DND-41 (cell line): ENCODE measurements at regions not wholly inside any gene's neighbourhood (a gene's known extent, or its start where the extent isn't known, plus 50 kb on each side); places are given as distances from the start of the nearest gene placed in this dataset.

Experiments
- ATAC-seq: fragments of 200-7000 bp; cut with Tn5 transposase; 3 replicates; pipeline ENCODE4 v1.9.1; 2021; ENCODE audit warnings: low read depth; ENCODE audit not compliant: insufficient read depth
- DNase-seq: peaks from one replicate; pipeline ENCODE4 v3.0.0-alpha.2; 2020
- H2AFZ ChIP-seq: 2 replicates; pipeline ENCODE4 v1.6.0; 2012; ENCODE audit warnings: low read depth, low read length
- H3K27ac ChIP-seq: 2 replicates; pipeline ENCODE4 v1.5.1; 2012; ENCODE audit warnings: low read length, inconsistent platforms
- H3K27me3 ChIP-seq: fragments of 200-600 bp; sonication (generic); 2 replicates; pipeline ENCODE4 v1.6.0; 2012; ENCODE audit warnings: low read length, mild to moderate bottlenecking, inconsistent platforms; ENCODE audit not compliant: insufficient read depth, poor library complexity
- H3K36me3 ChIP-seq: 2 replicates; pipeline ENCODE4 v1.5.1; 2012; ENCODE audit warnings: low read length, inconsistent platforms; ENCODE audit not compliant: insufficient read depth
- H3K4me1 ChIP-seq: 2 replicates; pipeline ENCODE4 v1.5.1; 2012; ENCODE audit warnings: mild to moderate bottlenecking, low read length; ENCODE audit not compliant: insufficient read depth
- H3K4me2 ChIP-seq: 2 replicates; pipeline ENCODE4 v1.6.0; 2012; ENCODE audit warnings: mild to moderate bottlenecking, moderate library complexity, low read length, inconsistent platforms; ENCODE audit not compliant: insufficient read depth
- H3K4me3 ChIP-seq, 2 experiments: fragments of 200-600 bp in 1 of 2; shearing (Covaris generic) in 1 of 2; 2 replicates each; pipeline ENCODE4 v1.5.1; 2012 to 2016; ENCODE audit warnings: inconsistent platforms in 2 of 2, low read length in 2 of 2, mild to moderate bottlenecking in 2 of 2, low read depth in 1 of 2, moderate library complexity in 1 of 2
- H3K79me2 ChIP-seq: 2 replicates; pipeline ENCODE4 v1.6.0; 2012; ENCODE audit warnings: low read length, inconsistent platforms; ENCODE audit not compliant: insufficient read depth
- H3K9ac ChIP-seq: 2 replicates; pipeline ENCODE4 v1.6.0; 2012; ENCODE audit warnings: low read depth, mild to moderate bottlenecking, inconsistent platforms, low read length, moderate library complexity
- H3K9me3 ChIP-seq: 2 replicates; pipeline ENCODE4 v1.5.1; 2012; ENCODE audit warnings: low read length, moderate library complexity, mild to moderate bottlenecking, inconsistent platforms; ENCODE audit not compliant: insufficient read depth, severe bottlenecking
- H4K20me1 ChIP-seq: 2 replicates; pipeline ENCODE4 v1.6.0; 2012; ENCODE audit warnings: low read length; ENCODE audit not compliant: insufficient read depth
- CTCF ChIP-seq: IDR thresholded peaks from 2 replicates; pipeline ENCODE4 v1.5.1; 2012; ENCODE audit warnings: borderline replicate concordance, low read length, moderate library complexity, mild to moderate bottlenecking; ENCODE audit not compliant: poor library complexity, severe bottlenecking; ENCODE audit errors: extremely low read depth
- EZH2 ChIP-seq: IDR thresholded peaks from 3 replicates; pipeline ENCODE4 v1.6.1; 2012; ENCODE audit warnings: borderline replicate concordance, low read depth, mild to moderate bottlenecking, moderate library complexity, low read length, inconsistent platforms; ENCODE audit not compliant: severe bottlenecking

- ATAC-seq (no peak), DNase-seq (no peak)
- no peak overlapping the region for H3K9ac ChIP-seq
- H3K27ac ChIP-seq = no peak overlapping the region
- H3K9me3 ChIP-seq = no peaks in the 10 kb centered on the region
- peaks cover 29% of the 10 kb centered on the region for H3K4me1 ChIP-seq
- peaks cover 74% of the 10 kb centered on the region; the same call in 1 of the 2 replicates for H4K20me1 ChIP-seq
- H3K27me3 ChIP-seq = no peaks in the 10 kb centered on the region
- peaks cover 100% of the 10 kb centered on the region for H3K79me2 ChIP-seq
- no peak overlapping the region for H3K4me3 ChIP-seq
- H2AFZ ChIP-seq = no peak overlapping the region
- H3K36me3 ChIP-seq = peaks cover 26% of the 10 kb centered on the region
- TF ChIP-seq EZH2 (no peak), CTCF (no peak)
- no peak overlapping the region for H3K4me2 ChIP-seq
Observed at GRCh38 chr3:72440491-72440890, 407.8 kb downstream of the SHQ1 start.

DNA sequence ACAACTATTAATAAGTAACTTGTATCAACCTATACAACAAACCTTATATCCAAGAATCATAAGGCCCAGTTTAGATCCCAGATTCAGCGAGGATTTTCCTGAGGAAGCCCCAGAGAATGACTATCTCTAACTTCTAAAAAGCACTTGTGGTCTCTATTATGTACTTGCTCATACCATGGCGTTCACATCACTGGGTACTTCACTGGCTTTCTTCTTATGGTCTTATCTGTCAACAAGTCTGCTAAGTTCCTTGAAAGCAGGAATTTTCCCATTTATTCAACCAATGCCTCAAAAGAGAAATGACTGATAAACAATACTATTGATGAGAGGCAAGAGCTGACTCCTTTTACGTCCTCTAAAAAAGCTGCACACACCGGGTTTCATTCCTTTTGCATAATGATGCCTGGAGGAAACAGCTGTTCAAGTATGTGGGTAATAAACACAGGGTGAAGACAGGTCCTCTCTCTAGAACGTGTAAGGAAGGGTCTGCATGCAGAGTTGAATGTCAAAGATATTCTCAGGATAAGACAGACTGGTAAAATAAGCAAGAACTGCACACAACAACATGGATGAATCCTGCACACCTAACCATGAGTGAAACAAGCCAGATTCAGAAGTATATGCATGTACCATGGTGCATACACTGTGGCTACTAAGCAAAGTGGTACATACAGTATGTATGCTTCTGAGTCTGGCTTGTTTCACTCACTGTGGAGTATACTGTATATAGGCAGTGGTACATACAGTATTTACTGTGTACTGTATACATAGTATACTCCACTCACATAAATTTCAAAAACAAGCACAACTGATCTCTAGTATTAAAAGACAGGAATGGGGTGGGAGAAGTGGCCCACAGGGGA, 408.7 kb downstream of the SHQ1 start:
- H3K79me2 ChIP-seq = peaks cover 98% of the 10 kb centered on the region
- H3K36me3 ChIP-seq = peaks cover 26% of the 10 kb centered on the region
- no peaks in the 10 kb centered on the region for H3K27me3 ChIP-seq
- ATAC-seq (no peak), DNase-seq (no peak)
- H2AFZ ChIP-seq = no peak overlapping the region
- H3K9ac ChIP-seq = no peak overlapping the region
- no peak overlapping the region for H3K4me3 ChIP-seq
- H3K4me2 ChIP-seq = no peak overlapping the region
- no peak overlapping the region for H3K27ac ChIP-seq
- peaks cover 20% of the 10 kb centered on the region for H3K4me1 ChIP-seq
- TF ChIP-seq EZH2 (no peak), CTCF (no peak)
- peaks cover 71% of the 10 kb centered on the region; the same call in 1 of the 2 replicates for H4K20me1 ChIP-seq
- H3K9me3 ChIP-seq = no peaks in the 10 kb centered on the region

- no peaks in the 10 kb centered on the region for H3K27me3 ChIP-seq
- no peak overlapping the region for H3K4me3 ChIP-seq
- DNase-seq = no peak
- peaks cover 97% of the 10 kb centered on the region for H3K79me2 ChIP-seq
- no peak overlapping the region for H2AFZ ChIP-seq
- peaks cover 64% of the 10 kb centered on the region; the same call in 1 of the 2 replicates for H4K20me1 ChIP-seq
- peaks cover 3% of the 10 kb centered on the region for H3K4me1 ChIP-seq
- no peaks in the 10 kb centered on the region for H3K9me3 ChIP-seq
- H3K9ac ChIP-seq = no peak overlapping the region
- no peak overlapping the region for H3K27ac ChIP-seq
- no peak overlapping the region for H3K4me2 ChIP-seq
- peaks cover 26% of the 10 kb centered on the region for H3K36me3 ChIP-seq
- no peak for ATAC-seq
- TF ChIP-seq EZH2 (no peak), CTCF (no peak)
Observed at GRCh38 chr3:72437661-72438406, 410.4 kb downstream of the SHQ1 start.
